ENCODE measurements at regions not wholly inside any gene's neighbourhood (a gene's known extent, or its start where the extent isn't known, plus 50 kb on each side); places are given as distances from the start of the nearest gene placed in this dataset.

DNA sequence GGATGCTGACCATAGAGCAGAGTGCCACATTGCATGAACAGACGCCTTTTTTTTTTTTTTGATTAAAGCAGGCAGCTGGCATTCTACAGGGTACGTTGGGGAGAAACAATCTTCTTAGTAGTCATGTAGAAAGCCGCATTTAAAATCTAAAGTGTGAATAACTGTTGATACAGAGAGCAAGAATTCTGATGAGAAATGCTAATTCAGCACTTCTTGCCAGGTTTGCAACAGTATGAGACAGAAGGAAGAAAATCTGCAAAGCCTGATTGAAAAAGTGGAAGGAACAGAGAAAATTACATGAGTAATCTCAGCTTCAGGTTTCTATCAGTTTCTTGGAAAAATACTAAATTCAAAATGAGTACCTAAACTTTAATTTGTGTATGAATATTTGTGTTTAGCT lies 232.7 kb upstream of the CHRM2 start:
- Histone ChIP-seq H3K27ac (no peak overlapping the region), H3K4me3 (no peak overlapping the region), H3K4me1 (no peaks in the 10 kb centered on the region), H3K4me2 (no peak overlapping the region), H3K9me3 (no peaks in the 10 kb centered on the region), H3K36me3 (no peaks in the 10 kb centered on the region), H3K27me3 (no peaks in the 10 kb centered on the region), H3K9ac (no peak overlapping the region), H4K20me1 (no peaks in the 10 kb centered on the region)
- no peak for TF ChIP-seq Cebpa-rat (IDR thresholded peaks at IDR 0.05)

DNA sequence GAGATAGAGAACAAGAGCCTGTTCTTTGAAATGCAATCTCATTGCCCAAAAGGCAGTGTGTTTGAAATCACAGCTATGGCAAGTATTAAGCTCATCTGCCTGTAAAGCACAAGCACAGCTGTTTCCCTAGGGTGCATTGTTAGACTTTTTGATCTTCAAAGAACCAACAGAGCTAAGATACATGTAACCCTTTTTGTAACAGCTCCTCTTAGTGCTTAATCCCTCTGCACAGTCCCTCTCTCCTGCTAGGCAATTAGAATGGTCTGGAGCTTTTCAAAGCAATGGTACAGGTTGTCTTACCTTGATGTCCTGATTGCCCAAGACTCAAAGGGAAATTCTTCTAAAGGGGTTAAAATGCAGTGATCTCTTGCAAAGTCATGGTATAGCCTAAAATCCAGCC lies 249.6 kb upstream of the CHRM2 start:
- Histone ChIP-seq H3K4me2 (no peak overlapping the region), H3K4me1 (no peaks in the 10 kb centered on the region), H3K27ac (no peak overlapping the region), H3K4me3 (no peak overlapping the region), H3K9ac (no peak overlapping the region), H3K36me3 (no peaks in the 10 kb centered on the region), H3K27me3 (no peaks in the 10 kb centered on the region), H4K20me1 (no peaks in the 10 kb centered on the region), H3K9me3 (no peaks in the 10 kb centered on the region)
- no peak for TF ChIP-seq Cebpa-rat (IDR thresholded peaks at IDR 0.05)

DNA sequence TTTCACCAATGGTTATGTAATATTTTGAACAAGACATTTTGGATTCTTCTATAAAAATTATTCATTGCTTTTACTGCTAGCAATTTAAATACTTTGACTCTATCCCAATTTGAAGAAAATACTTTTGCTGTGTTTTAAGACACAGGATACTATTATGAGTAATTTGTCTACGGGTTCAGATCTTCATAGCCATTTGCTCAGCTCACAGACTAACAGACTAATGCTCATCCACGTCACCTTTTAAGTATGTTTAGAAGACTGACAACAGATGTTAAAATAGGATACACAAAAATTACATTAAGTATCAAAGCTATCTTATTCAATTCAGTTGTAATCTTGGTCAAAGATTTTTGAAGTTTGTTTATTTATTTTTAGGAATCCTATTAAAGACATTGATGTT lies 251.3 kb upstream of the CHRM2 start:
- Histone ChIP-seq H3K9me3 (no peaks in the 10 kb centered on the region), H3K4me3 (no peak overlapping the region), H4K20me1 (no peaks in the 10 kb centered on the region), H3K4me2 (no peak overlapping the region), H3K27ac (no peak overlapping the region), H3K9ac (no peak overlapping the region), H3K36me3 (no peaks in the 10 kb centered on the region), H3K27me3 (no peaks in the 10 kb centered on the region), H3K4me1 (no peaks in the 10 kb centered on the region)
- no peak for TF ChIP-seq Cebpa-rat (IDR thresholded peaks at IDR 0.05)

DNA sequence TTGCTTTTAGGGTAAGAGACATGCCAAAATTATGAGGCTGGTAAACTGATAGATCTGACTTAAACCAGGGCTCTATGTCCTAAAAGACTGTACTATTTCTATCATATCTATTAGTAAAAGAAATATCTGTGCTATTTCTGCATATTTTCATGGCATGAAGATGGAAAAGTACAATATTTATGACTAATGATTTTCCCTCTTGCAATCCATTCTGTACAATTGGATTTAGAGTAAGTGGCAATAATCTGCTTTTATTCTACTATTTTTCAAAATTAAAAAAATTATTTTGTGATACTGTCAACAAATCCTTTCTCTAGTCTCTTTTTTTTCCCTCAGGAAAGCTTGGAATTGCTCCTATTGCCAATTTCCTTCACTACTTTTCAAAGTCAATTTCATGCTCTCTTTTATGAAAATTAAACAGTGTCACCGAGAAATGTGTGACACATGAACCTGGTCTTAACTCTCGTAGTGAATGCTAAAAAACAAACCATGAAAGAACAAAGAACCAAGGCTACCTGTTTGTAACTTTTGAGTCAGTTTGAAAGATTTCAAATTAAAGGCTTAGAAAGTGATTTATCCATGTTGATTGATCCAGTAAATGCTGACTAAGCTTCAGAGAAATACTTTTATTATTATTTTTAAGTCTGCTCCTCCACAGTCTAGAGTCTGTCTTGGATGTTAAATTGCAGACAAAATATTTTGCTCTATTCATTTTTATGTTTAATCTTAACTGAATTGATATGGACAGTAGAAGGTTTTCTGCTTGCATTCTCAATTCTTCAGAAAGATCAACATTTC lies 262.7 kb upstream of the CHRM2 start:
- Histone ChIP-seq H3K36me3 (no peaks in the 10 kb centered on the region), H3K4me2 (no peak overlapping the region), H3K27ac (no peak overlapping the region), H3K27me3 (no peaks in the 10 kb centered on the region), H3K4me1 (no peaks in the 10 kb centered on the region), H3K9ac (no peak overlapping the region), H3K4me3 (no peak overlapping the region), H3K9me3 (no peaks in the 10 kb centered on the region), H4K20me1 (no peaks in the 10 kb centered on the region)
- TF ChIP-seq Cebpa-rat (IDR thresholded peaks at IDR 0.05), result no peak

DNA sequence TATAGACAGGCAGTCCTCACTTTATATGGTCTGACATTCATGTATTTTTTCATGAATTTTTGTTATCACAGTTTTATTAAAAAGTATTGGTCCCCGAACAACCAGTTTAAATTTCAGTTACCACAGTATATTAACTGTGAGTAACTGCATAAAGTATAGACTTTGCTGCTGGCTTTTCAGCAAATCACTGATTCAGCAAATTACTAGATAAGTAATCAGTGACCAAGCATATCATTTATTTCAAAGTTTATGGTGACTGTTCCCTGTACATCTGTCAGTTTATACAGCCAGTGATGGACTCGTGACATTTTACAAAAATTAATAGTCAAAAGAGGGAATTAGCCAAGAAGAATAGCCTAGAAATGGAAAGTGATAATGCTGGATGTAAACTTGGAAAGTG lies 266.7 kb upstream of the CHRM2 start:
- no peak overlapping the region for H3K9ac ChIP-seq
- no peak overlapping the region for H3K27ac ChIP-seq
- no peaks in the 10 kb centered on the region for H4K20me1 ChIP-seq
- no peak overlapping the region for H3K4me2 ChIP-seq
- H3K27me3 ChIP-seq, result no peaks in the 10 kb centered on the region
- H3K36me3 ChIP-seq, result no peaks in the 10 kb centered on the region
- TF ChIP-seq Cebpa-rat (IDR thresholded peaks at IDR 0.05), result no peak
- H3K4me3 ChIP-seq, result no peak overlapping the region
- H3K9me3 ChIP-seq, result no peaks in the 10 kb centered on the region
- H3K4me1 ChIP-seq, result no peaks in the 10 kb centered on the region

DNA sequence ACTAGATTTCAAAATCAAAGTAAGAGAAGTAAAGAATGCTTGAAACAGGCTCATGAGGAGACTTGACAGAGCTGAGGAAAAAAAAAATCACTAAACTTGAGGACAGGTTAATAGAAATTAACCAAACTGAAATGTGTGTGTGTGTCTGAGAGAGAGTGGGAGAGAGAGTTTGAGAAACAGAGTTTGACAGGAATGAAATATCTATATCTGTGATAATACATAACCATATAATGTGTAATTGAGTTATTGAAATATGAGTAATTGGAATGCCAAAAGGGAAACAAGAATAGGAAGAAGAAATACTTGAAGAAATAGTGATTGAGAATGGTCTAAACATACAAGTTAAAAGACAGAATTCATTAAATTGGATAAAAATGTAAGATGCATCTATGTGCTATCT lies 268.0 kb upstream of the CHRM2 start:
- Histone ChIP-seq H3K9ac (no peak overlapping the region), H3K9me3 (no peaks in the 10 kb centered on the region), H3K4me3 (no peak overlapping the region), H3K27me3 (no peaks in the 10 kb centered on the region), H3K4me2 (no peak overlapping the region), H3K27ac (no peak overlapping the region), H3K4me1 (no peaks in the 10 kb centered on the region), H4K20me1 (no peaks in the 10 kb centered on the region), H3K36me3 (no peaks in the 10 kb centered on the region)
- TF ChIP-seq Cebpa-rat (IDR thresholded peaks at IDR 0.05), result no peak

DNA sequence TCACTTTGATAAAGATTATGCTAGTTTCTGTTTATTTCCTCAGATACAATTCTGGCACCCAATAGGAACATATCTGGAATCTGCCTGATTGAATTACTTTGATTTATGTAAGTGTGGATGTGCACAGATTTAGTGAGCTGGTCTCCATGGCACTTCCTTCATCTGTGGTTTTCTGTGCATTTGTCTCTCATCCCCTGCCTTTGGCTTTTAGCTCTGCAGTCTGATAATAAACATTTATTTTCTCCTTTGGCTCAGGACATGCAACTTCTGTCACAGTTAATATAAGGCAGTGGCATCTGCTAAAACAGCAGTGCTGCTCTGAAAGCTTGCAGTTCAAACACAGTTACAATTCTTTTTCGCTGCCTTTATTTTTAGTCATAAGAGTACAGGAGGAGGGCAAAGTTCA lies 273.7 kb upstream of the CHRM2 start:
- no peak for TF ChIP-seq Cebpa-rat (IDR thresholded peaks at IDR 0.05)
- H4K20me1 ChIP-seq, result no peaks in the 10 kb centered on the region
- H3K4me3 ChIP-seq, result no peak overlapping the region
- H3K27ac ChIP-seq, result no peak overlapping the region
- no peaks in the 10 kb centered on the region for H3K36me3 ChIP-seq
- H3K9me3 ChIP-seq, result no peaks in the 10 kb centered on the region
- no peak overlapping the region for H3K9ac ChIP-seq
- H3K4me1 ChIP-seq, result no peaks in the 10 kb centered on the region
- no peaks in the 10 kb centered on the region for H3K27me3 ChIP-seq
- no peak overlapping the region for H3K4me2 ChIP-seq

DNA sequence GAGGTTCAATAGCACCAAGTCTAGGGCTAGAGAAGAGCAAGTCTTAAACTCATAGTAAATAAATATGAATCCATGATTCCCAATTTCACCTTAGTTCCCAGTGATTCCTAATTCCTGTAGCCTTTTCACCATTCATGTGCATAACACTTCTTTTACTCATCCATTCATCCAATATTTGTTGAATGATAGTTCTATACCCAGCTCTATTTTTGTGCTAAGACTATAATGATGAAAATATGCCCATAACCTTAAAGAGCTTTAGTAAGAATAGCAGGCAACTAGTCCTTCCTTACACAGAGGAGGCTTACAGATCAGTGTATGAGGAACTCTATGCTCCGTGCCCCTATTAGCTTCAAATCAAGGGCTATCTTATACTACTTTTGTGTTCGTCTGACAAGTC lies 280.2 kb upstream of the CHRM2 start:
- no peak overlapping the region for H3K4me3 ChIP-seq
- H3K36me3 ChIP-seq, result no peaks in the 10 kb centered on the region
- no peak overlapping the region for H3K27ac ChIP-seq
- no peaks in the 10 kb centered on the region for H4K20me1 ChIP-seq
- TF ChIP-seq Cebpa-rat (IDR thresholded peaks at IDR 0.05), result no peak
- no peaks in the 10 kb centered on the region for H3K9me3 ChIP-seq
- no peak overlapping the region for H3K9ac ChIP-seq
- no peaks in the 10 kb centered on the region for H3K4me1 ChIP-seq
- no peak overlapping the region for H3K4me2 ChIP-seq
- no peaks in the 10 kb centered on the region for H3K27me3 ChIP-seq

DNA sequence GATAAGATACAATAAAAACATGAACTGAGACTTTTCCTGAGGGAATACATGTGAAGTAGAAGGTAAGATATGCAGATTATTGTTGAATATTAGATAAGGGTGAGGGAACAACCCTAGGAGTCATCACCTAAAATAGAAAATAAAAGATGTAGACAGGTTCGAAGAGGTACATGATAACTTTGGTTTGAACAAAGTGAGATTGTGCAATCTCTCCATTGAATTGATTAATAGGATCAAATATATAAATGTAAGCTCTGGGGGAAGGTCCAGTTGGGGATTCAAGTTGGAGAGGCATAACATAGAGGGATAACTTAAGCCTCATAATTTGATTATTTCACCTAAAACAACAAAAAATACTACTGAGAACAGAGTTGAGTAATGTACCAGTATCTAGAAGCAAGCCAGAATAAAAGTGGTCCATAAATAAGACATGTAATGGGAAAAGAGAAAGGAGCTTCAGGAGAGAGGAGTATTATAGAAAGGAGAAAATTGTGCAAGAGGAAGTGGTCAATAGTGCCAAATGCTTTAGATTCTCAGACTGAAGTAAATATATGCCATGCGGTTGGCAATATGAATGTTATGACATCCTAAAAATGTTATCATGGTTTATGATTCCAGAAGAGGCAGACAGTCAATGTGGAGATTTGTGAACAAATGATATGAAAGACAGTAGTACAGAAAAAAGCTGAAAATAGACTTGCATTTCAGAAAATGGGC lies 282.3 kb upstream of the CHRM2 start:
- H3K27me3 ChIP-seq, result no peaks in the 10 kb centered on the region
- H3K27ac ChIP-seq, result no peak overlapping the region
- H3K36me3 ChIP-seq, result no peaks in the 10 kb centered on the region
- H4K20me1 ChIP-seq, result no peaks in the 10 kb centered on the region
- TF ChIP-seq Cebpa-rat (IDR thresholded peaks at IDR 0.05), result no peak
- H3K9ac ChIP-seq, result no peak overlapping the region
- H3K4me1 ChIP-seq, result no peaks in the 10 kb centered on the region
- no peak overlapping the region for H3K4me3 ChIP-seq
- H3K4me2 ChIP-seq, result no peak overlapping the region
- no peaks in the 10 kb centered on the region for H3K9me3 ChIP-seq

DNA sequence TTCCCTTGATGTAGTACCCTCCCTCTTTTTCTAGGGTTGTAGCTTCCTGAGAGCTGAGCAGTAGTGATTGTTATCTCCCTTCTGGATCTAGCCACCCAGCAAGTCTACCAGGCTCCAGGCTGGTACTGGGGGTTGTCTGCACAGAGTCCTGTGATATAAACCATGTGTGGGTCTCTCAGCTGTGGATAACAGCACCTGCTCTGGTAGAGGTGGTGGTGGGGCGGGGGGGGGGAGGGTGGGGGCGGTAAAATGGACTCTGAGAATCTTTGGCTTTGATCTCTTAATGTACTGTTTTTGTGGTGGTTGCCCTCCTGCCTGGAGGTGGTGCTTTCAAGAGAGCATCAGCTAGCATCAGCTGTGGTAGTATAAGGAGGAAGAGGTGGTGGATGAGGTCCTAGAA lies 302.0 kb upstream of the CHRM2 start:
- no peak overlapping the region for H3K4me3 ChIP-seq
- no peaks in the 10 kb centered on the region for H3K9me3 ChIP-seq
- no peaks in the 10 kb centered on the region for H3K36me3 ChIP-seq
- TF ChIP-seq Cebpa-rat (IDR thresholded peaks at IDR 0.05), result no peak
- H3K9ac ChIP-seq, result no peak overlapping the region
- H3K4me1 ChIP-seq, result no peaks in the 10 kb centered on the region
- no peak overlapping the region for H3K4me2 ChIP-seq
- H4K20me1 ChIP-seq, result no peaks in the 10 kb centered on the region
- no peak overlapping the region for H3K27ac ChIP-seq
- H3K27me3 ChIP-seq, result no peaks in the 10 kb centered on the region

Measured in BLaER1 (cell line).